HG03575 (cell line): ENCODE measurements at regions not wholly inside any gene's neighbourhood (a gene's known extent, or its start where the extent isn't known, plus 50 kb on each side); places are given as distances from the start of the nearest gene placed in this dataset.

Experiments
- ATAC-seq: cut with Tn5 transposase; IDR thresholded peaks from one replicate; pipeline ENCODE4 v1.9.1; 2021; ENCODE audit not compliant: unreplicated experiment, insufficient number of reproducible peaks, low FRiP score; ENCODE audit errors: extremely low read depth

DNA sequence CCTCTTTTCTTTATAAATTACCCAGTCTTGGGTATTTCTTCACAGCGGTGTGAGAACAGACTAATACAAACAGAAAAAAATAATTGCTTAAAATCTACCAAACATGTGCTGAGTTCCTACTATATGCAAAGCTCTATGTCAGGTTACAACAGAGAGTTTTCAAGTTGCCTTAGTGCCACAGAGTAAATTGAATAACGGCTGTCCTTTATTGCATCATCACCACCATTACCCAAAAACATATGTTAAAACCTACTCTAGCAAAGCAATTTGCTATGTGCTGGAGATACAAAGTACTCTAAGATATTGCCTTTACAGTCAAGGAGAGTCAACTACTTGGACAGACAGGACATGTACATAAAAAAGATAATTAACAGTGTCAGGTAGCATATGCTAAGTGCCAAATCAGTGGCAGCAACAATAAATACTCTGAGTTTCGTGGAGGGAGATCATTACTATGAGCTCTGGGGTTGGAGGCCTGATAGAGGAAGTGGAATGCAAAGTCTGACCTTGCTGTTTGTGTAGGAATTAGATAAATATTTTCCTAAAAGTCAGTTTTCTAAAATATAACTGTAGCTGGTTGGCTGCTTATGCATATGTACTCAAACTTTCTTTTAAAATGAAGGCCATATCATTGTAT, 1058.7 kb upstream of the WWC1 start:
- ATAC-seq: no peak

DNA sequence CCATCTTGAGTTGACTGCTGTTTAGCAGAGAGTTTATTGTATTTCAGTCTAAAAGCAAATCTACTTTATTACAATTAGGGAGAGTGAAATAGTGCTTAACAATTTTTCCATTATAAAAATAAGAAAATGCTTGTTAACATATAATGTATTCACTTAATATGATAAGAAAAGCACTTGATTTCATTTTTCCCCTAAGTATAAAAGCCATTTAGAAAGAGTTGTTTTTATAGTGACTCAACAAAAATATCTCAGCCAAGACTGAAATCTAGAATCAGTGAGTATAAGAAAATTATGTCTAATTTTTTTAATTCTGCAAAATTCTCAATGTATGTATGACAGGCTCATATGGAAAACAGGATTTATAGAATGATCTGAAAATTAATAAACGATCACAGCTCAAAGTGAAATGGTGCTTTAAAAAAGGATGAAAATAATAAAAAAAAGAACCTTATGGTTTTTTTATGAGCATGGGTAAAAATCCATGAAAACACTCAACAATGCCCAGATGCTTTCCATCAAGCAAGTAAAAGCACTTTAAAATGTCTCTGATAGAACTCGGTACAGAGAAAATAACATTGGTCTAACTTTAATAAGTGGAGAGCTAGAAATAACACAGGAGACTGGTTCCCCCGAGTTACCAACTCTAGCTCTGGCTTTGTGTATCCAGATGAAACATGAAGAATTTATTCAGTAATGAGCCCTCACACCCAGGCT, 1057.8 kb upstream of the WWC1 start:
- ATAC-seq: no peak

DNA sequence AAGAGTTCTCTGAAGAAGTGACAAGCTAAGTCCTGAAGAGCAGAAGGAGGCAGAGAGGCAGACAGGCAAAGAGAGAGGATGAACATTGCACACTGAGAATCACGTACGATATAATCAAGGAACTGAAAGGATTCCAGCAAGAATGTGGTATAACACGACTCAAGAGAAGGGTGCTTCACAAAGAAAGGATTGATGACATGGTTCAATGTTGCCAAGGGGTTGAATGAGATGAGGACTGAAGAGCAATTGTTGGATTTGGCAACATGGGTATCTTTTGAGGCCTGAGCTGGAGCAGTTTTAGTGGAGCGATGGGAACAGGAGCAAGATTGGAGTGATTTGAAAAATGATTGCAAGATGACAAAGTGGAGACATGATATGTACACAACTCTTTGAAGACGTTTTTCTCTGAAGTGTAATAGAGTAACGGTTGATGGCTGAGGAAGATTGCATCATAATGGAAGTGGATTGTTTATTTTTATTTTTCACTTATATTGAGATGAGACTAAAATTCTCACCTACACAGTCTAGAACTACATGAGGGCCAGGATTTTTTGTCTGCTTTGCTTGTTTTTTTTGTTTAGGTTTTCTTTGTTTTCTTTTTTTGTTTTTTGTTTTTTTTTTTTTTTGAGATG, 1049.9 kb upstream of the WWC1 start:
- no peak for ATAC-seq

DNA sequence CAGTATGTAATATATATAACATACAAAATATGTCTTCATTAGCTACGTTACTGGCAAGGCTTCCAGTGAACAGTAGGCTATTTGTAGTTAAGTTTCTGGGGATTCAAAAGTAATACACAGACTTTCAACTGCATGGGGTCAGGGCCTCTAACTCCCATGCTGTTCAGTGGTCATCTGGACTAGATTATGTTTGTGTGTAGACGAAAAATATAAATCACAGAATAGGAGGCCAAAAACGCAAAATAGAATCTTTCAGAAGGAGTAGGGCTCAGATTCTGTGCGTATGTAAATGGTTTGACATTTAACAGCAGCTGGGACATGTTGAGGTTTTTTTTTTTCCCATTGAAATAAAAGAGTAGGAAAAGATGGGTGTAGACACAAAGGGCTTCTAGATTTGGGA, 1048.7 kb upstream of the WWC1 start:
- no peak for ATAC-seq

DNA sequence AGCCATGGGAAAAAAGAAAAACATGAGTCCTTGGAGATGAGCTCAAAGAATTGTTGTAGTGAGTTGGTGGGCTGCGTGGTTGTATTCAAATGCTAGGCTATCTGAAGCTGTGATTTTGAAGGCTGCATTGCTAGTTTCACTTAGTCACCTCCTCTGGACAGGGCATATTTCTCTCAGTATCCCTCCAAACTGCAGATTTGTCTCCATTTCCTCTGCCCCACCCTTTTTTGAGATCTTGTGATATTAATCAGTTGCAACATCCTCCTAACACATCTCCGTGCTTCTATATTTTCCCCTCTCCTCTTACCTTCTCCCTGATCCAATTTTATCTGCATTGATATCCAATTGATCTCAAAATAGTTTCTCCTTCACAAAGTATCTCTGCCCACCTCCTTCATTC, 1048.0 kb upstream of the WWC1 start:
- ATAC-seq: no peak

DNA sequence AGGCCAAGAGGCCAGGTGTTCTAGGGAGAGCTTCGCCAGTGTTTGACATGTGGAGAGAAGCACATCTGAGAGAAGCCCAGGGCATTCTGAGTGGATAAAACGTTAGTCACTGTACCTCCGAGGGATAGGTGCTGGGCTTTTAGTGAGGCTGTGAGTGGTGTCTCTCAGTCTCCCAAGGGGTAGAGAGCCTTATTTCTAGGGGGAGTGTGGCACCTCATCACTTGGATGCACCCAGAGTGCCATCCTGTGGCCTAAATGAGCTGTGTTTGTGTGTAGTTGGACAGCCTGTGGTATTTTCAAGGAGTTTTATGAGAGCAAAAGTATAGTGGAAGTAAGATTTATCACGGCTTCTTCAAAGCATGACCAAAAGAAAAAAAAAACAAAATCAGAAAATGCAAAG, 1046.9 kb upstream of the WWC1 start:
- ATAC-seq: no peak

DNA sequence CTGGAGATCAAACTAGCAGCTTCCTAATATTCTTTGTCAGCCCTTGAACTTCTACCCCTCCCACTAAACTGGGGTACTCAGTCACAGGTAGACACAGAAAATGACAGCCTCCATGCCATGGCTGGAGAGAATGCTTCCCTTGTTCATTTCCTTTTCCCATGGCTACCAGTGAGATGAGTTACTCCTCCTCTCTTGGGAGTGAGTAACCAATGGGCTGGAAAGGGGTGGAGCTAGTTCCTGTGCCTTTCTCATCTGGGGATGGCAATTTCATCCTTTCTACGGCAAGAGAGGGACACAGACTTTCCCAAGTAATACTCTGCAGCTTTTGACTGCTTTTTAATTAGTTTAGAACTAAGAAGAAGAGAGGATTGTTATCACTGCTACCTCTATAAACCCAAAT, 1045.6 kb upstream of the WWC1 start:
- ATAC-seq: no peak

DNA sequence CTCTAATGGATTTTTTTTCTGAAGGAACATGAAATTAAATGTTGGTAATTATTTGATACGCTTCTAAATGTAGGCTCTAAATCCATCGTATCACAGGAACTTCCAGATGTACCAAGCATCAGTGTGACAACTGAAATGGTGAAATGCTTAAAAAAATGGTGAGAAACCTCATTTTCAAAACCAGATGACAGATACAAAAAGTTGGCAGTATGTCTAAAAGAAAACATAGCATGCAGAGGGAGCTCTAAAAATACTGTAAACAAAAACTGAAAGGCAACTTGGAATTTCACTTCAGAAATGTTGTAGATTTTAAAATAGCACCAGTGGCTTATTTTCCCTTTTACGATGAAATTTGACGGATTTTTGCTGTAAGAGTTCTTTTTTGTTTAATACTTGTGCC, 1043.6 kb upstream of the WWC1 start:
- no peak for ATAC-seq

DNA sequence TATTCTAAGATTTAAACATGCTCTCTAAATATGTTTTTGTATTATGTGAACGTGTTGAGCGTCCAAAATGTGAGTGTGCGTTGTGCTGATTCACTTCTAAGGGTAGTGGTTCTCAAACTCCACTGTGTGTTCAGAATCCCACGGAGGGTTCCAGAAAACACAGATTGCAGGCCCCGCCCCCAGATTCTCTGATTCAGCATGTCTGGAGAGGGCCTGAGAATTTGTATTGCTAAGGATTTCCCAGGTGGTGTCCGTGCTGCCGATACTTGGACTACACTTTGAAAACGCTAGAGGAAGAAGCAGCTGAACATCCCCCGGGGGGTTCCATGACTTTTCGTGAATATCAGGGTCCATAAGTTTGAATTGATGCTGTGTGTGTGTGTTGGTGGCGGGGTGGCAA, 1043.2 kb upstream of the WWC1 start:
- ATAC-seq: no peak

DNA sequence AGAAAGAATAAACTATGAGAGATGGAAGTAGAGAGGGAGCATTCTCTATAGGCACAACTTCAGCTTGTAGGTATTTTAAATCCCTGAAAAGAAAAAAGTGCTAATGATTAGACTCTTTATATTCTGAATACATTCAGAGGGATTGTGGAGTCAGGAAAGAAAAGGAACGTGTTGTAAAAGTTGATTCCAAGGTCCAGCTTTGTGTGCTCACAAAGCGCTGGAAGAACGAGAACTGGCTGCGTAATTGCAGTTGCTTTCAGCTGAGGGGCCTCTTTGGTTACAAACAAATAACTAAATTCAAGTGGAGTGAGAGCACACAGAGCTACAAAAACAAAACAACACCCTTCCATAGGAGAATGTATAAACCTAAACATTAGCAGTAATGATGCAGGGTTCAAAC, 1040.4 kb upstream of the WWC1 start:
- ATAC-seq: no peak

DNA sequence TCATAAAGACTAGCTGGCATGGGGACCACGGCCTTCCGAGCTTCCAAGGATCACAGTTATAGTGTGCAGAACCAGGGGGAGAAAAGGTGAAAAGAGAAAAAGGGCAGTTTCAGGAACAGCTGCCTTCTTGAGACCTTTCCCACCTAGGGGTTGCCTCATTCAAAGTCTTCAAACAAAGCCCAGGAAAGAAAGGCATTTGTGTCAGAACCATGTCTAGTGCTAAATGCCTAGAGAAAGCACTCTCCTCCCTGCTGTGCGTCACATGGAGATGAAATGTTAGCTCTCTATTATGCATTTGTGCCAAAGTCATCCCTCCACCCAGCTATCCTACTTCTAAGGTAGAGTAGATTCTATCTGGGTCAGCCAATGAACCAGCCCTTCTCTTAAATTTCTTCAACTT, 1037.3 kb upstream of the WWC1 start:
- ATAC-seq: no peak

DNA sequence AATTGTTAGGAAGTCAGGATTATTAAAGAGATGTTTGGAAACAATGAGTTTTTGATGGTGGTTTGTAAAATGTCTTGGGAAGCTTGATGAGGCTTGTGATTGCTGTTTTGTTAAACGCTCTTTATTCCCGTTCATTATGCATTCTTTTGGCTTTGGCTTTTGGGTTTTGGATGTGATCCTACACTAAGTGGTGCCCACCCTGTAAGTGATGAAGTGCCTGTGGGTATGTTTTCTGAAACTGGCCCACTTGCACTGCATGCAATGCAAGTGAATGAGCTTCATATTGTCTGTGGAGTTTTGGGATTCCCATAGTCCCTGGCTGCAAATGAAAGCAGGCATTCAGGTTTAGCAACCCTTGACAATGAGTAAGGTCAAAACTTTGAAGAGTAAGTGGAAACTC, 1035.5 kb upstream of the WWC1 start:
- ATAC-seq: no peak

DNA sequence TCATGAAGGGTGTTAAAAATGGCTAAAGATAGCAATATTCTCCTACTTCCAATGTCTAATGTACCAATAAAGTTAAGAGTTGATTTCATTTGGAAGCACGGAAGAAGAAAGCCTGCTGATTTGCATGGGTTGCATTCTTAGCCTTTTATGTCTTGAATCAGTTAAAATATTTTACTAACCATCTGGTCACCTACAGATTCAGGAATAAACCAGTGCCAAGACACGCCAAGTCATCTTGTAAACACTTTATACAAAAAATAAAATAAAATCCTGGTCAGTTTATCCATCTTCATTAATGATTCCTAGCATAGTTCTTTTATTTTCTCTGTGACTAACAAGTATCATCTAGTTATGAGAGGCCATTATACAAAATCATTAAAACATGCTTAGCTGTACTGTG, 1031.6 kb upstream of the WWC1 start:
- ATAC-seq: no peak

DNA sequence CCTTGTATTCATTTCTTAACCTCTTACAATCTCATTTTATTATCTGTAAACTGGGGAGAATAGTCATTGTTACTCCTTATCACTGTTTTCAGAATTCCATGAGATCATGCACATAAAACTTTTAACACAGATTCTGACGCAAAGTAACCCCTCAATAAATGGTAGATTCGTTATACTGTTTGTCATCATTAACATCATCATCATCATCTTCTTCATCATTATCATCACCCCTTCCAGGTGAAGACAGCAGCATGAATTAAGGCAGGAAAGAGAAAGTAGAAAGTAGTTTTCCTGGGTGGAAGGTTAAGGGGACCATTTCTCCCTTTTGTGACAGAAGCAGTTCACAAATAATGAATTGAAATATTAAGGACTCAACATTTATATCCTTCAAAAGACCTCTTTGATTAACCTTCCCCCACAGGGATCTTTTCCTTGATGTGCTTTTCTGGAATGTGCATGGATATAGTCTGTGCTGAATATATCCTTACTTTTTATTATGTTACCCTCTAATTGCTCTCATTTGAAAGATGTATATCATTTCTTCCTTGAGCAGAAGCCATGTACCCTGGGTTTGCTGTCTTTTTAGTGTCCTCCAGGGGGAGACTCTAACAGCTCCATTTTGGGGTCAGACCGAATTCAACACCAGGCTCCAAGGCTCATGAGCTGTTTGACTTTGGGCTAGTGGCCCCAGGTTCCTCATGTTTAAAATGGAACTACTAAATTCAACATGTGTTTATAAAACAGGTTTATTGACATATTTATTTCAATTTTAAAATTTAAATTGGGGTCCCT, 1029.9 kb upstream of the WWC1 start:
- no peak for ATAC-seq

DNA sequence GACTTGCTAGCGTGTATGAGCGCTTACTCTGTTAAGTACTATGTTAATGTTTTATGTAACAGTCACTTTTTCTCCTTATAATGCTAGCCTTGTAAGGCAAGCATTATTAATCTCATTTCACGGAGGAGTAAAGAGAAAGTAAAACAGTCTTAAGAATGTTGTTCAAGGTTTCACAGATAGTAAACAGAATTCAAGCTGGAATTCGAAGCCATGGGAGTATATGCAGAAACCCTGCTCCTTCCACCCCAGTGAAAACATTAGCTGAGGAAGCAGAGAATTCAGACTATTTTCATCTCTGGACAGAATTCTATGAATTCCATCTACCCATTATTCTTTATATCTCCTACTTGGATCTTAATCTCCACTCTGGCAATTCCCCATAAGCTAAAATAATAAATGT, 1028.3 kb upstream of the WWC1 start:
- ATAC-seq: no peak

DNA sequence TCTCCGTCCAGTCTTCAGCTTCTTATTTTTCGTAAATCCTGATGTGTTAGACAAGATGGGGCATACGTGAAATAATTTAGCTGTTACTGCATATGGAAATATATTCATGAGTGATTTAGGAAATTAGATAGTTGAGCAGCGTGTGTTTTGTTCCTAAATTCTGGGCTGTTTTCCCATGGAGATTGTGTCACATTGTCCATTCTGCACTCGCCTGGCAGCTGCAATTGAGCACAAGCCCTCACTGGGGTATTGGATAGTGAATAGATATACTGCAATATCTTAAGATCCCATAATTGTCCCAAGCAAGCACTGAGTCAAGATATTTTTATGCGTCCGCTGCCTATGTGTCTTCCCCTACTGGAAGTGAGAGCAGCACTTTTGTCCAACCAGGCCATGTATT, 1027.1 kb upstream of the WWC1 start:
- ATAC-seq: no peak

DNA sequence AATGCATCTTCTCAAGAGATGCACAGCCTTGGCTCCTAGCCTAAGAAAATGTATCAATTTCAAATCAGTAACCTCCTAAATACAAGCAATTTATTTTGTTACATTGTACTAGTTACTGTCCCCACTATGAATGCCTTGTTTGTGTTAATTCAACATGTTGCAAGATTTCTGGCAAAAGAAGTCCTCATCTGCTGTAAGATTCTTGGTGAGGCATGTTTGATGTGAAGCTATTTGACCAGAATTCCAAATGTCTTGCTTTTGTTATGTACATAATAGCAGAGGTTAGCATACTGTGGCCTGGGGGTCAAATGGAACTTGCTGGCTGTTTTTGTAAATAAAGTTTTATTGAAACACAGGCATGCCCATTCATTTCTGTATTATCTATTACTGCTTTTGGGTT, 1023.1 kb upstream of the WWC1 start:
- no peak for ATAC-seq

DNA sequence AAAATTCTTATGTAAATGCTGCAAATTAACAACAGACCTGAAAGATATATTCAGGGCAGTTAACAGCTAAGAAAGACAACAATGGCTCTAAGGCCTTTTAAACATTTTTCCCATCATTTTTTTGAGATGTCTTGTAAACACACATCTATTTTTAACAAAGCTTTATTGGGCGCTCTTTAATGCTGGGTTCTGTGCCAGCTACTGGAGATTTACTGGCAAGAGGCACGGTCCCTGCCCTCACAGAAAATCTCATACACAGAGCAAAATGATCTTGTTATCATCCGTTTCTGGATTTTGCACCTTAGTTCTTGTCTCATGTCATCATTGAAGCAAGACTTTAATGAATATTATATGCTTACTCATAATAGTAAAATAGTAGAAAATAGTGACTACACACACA, 1022.3 kb upstream of the WWC1 start:
- no peak for ATAC-seq

DNA sequence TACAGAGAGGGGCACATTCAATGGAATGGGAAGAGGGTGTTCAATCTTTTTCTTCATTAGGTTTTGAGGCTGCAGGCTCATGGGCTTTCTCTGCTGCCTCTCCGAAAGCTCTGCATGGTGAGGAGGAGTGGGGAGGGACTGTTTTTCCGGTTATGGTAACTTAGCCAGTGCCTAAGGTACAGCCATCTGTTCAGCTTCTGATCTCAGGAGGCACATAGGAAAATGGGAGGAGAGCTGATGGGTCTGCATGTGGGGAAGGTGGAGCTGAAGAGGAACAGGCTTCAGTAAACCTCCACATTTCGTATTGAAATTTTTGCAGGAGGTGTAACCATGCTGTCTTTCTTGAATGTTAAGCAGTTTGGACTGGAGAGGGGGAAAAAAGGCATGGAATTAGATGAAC, 1020.4 kb upstream of the WWC1 start:
- ATAC-seq: no peak

DNA sequence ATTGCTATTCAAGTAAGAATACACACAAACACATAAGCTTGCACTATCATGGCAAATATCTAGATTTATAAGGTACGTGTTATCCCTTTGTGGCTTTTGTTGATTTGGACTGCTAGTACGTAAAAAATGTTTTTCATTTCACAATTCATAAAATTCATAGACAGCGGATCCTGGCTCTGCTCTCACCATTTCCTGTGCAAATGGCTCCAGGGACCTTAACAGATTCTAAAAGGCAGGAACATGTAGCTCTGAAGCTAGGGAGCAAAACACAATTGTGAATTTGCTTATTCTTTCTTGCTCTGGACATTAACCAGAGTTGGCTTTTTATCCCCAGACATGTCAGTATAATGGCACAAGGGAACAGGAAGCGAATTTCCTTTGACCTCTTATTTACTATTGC, 1019.9 kb upstream of the WWC1 start:
- no peak for ATAC-seq
